Erythroblast (primary cell): ENCODE measurements at regions not wholly inside any gene's neighbourhood (a gene's known extent, or its start where the extent isn't known, plus 50 kb on each side); places are given as distances from the start of the nearest gene placed in this dataset.

Source experiments
- GATA1 ChIP-seq: IDR thresholded peaks from 2 replicates; pipeline ENCODE4 v1.6.1; 2011; ENCODE audit warnings: low read depth, mild to moderate bottlenecking, control low read depth, low read length, moderate library complexity
- POLR2A ChIP-seq: IDR thresholded peaks from 2 replicates; pipeline ENCODE4 v1.6.1; 2011; ENCODE audit warnings: mild to moderate bottlenecking, low read length

GRCh38 chr1:201625851-201626251 lies 86.9 kb downstream of the NAV1 start:
- TF ChIP-seq POLR2A (no peak), GATA1 (no peak)
